ENCODE measurements at regions not wholly inside any gene's neighbourhood (a gene's known extent, or its start where the extent isn't known, plus 50 kb on each side); places are given as distances from the start of the nearest gene placed in this dataset.

- H3K9me3 ChIP-seq (ENCODE audit: control insufficient read depth, insufficient read depth, low read depth, low read length): no peaks in the 10 kb centered on the region
- H3K9ac ChIP-seq (ENCODE audit: insufficient read depth, low read length): no peak overlapping the region
- TF ChIP-seq EZH2 (IDR thresholded peaks at IDR 0.05; ENCODE audit: low read length, missing control alignments) (no peak), CTCF (conservative IDR thresholded peaks at IDR 0.05 in 1 of 2, IDR thresholded peaks at IDR 0.05 in 1 of 2; ENCODE audit: low read depth in 1 of 2, low read length in 2 of 2) (no peak)
- no peaks in the 10 kb centered on the region for H3K4me1 ChIP-seq (ENCODE audit: control insufficient read depth, extremely low read depth, insufficient read depth, low read length)
- peak in 1 of 2 donors; percentile 6 for DNase-seq (ENCODE audit: low read depth in 2 of 2)
- no peaks in the 10 kb centered on the region for H3K36me3 ChIP-seq (ENCODE audit: control insufficient read depth, insufficient read depth, low read length)
- no peak overlapping the region for H2AFZ ChIP-seq (ENCODE audit: low read length)
- no peaks in the 10 kb centered on the region for H3K79me2 ChIP-seq (ENCODE audit: control insufficient read depth, insufficient read depth, low read length)
- no peaks in the 10 kb centered on the region for H3K27me3 ChIP-seq (ENCODE audit: control insufficient read depth, insufficient read depth, low read length)
- H3K4me3 ChIP-seq (replicated peaks in 1 of 4; ENCODE audit: control extremely low read depth in 1 of 4, insufficient read depth in 1 of 4, low read depth in 3 of 4, low read length in 4 of 4): no peak overlapping the region
- no peaks in the 10 kb centered on the region for H4K20me1 ChIP-seq (ENCODE audit: control insufficient read depth, extremely low read depth, insufficient read depth, low read length)
- H3K4me2 ChIP-seq (ENCODE audit: extremely low read depth, insufficient read depth, low read length): no peak overlapping the region
- no peak overlapping the region for H3K27ac ChIP-seq (ENCODE audit: insufficient read depth, low read length)
These were observed 463.9 kb downstream of the RAPGEF2 start for GRCh38 chr4:159566786-159567185.

DNA sequence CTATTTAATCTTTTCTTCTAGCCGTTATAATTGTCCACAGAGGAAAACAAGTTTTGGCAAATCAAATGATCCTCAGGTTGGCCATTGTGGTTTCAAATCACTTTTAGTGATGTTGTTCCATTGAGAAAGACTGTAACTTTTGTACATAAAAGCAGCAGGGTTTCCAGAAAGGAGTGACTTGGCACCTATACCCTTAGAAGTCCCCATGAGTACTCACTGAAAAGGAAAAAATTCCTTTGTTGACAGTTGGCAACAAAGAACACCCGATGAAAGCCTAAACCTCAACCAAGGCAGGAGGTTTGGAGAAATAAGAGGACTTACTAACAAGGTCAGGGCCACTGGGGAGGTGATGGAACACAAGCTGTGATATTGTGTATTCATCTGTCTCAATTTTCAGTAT, 474.4 kb downstream of the RAPGEF2 start:
- H3K4me3 ChIP-seq (replicated peaks in 1 of 4; ENCODE audit: control extremely low read depth in 1 of 4, insufficient read depth in 1 of 4, low read depth in 3 of 4, low read length in 4 of 4): no peak overlapping the region
- no peaks in the 10 kb centered on the region for H3K36me3 ChIP-seq (ENCODE audit: control insufficient read depth, insufficient read depth, low read length)
- no peak overlapping the region for H3K27ac ChIP-seq (ENCODE audit: insufficient read depth, low read length)
- no peaks in the 10 kb centered on the region for H3K9me3 ChIP-seq (ENCODE audit: control insufficient read depth, insufficient read depth, low read depth, low read length)
- DNase-seq (ENCODE audit: low read depth in 2 of 2): no peak
- no peak for TF ChIP-seq CTCF (conservative IDR thresholded peaks at IDR 0.05 in 1 of 2, IDR thresholded peaks at IDR 0.05 in 1 of 2; ENCODE audit: low read depth in 1 of 2, low read length in 2 of 2)
- TF ChIP-seq EZH2 (IDR thresholded peaks at IDR 0.05; ENCODE audit: low read length, missing control alignments): no peak
- H3K4me2 ChIP-seq (ENCODE audit: extremely low read depth, insufficient read depth, low read length): no peak overlapping the region
- no peaks in the 10 kb centered on the region for H3K27me3 ChIP-seq (ENCODE audit: control insufficient read depth, insufficient read depth, low read length)
- no peak overlapping the region for H2AFZ ChIP-seq (ENCODE audit: low read length)
- H3K79me2 ChIP-seq (ENCODE audit: control insufficient read depth, insufficient read depth, low read length): no peaks in the 10 kb centered on the region
- no peak overlapping the region for H3K9ac ChIP-seq (ENCODE audit: insufficient read depth, low read length)
- H3K4me1 ChIP-seq (ENCODE audit: control insufficient read depth, extremely low read depth, insufficient read depth, low read length): no peaks in the 10 kb centered on the region
- H4K20me1 ChIP-seq (ENCODE audit: control insufficient read depth, extremely low read depth, insufficient read depth, low read length): no peaks in the 10 kb centered on the region

- Histone ChIP-seq H3K27me3 (ENCODE audit: control insufficient read depth, insufficient read depth, low read length) (no peaks in the 10 kb centered on the region), H3K27ac (ENCODE audit: insufficient read depth, low read length) (no peak overlapping the region), H2AFZ (ENCODE audit: low read length) (no peak overlapping the region), H3K4me3 (replicated peaks in 1 of 4; ENCODE audit: control extremely low read depth in 1 of 4, insufficient read depth in 1 of 4, low read depth in 3 of 4, low read length in 4 of 4) (no peak overlapping the region), H3K4me2 (ENCODE audit: extremely low read depth, insufficient read depth, low read length) (no peak overlapping the region), H3K79me2 (ENCODE audit: control insufficient read depth, insufficient read depth, low read length) (no peaks in the 10 kb centered on the region), H3K9ac (ENCODE audit: insufficient read depth, low read length) (no peak overlapping the region), H3K4me1 (ENCODE audit: control insufficient read depth, extremely low read depth, insufficient read depth, low read length) (no peaks in the 10 kb centered on the region), H3K9me3 (ENCODE audit: control insufficient read depth, insufficient read depth, low read depth, low read length) (no peaks in the 10 kb centered on the region), H4K20me1 (ENCODE audit: control insufficient read depth, extremely low read depth, insufficient read depth, low read length) (no peaks in the 10 kb centered on the region), H3K36me3 (ENCODE audit: control insufficient read depth, insufficient read depth, low read length) (no peaks in the 10 kb centered on the region)
- TF ChIP-seq CTCF (conservative IDR thresholded peaks at IDR 0.05 in 1 of 2, IDR thresholded peaks at IDR 0.05 in 1 of 2; ENCODE audit: low read depth in 1 of 2, low read length in 2 of 2): no peak
- no peak for TF ChIP-seq EZH2 (IDR thresholded peaks at IDR 0.05; ENCODE audit: low read length, missing control alignments)
- DNase-seq (ENCODE audit: low read depth in 2 of 2): no peak
These were observed 479.8 kb downstream of the RAPGEF2 start for GRCh38 chr4:159582685-159583084.

Measured in fibroblast of lung (primary cell).